Dermis blood vessel endothelial cell (primary cell): ENCODE measurements at regions not wholly inside any gene's neighbourhood (a gene's known extent, or its start where the extent isn't known, plus 50 kb on each side); places are given as distances from the start of the nearest gene placed in this dataset.
A peak's percentile ranks its signal among the peaks of the same experiment; 100 is the strongest.

Experiments
- DNase-seq: peaks from one replicate; pipeline ENCODE4 v3.0.0; 2010

DNA sequence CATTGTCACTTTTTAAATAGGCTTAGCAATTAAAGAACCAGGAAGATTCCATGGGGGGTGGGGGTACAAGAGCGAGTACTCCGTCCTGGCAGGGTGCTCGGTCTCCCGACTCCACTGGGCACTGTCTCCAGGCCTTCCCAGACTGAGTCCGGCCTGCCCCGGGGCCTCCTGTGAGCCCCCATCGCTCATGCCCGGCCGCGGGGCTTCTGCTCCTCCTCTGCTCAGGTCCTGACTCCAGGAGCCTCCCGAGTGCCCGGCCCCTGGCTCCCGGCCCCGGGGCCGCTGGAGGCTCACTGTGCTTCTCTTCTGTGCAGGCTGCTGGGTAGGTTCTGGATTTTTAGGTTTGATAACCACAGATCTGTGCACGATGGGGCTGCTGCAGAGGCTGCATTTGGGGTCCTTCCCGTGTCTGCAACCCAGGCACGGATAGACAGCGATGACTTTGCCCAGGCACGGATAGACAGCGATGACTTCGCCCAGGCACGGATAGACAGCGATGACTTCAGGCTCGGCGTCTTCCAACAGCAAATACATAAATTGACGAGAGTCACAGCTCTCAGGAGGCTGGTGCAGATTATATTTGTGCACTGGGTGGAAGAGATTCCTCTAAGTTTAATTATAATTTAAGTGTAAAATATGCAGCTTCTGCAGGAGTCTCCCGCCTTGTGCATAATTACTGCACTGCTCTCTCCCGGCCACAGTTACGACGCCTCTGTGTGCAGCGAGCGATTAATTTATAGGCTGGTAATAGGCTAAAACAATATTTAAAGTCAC is 74.8 kb upstream of the RXRA start:
- DNase-seq: no peak

DNA sequence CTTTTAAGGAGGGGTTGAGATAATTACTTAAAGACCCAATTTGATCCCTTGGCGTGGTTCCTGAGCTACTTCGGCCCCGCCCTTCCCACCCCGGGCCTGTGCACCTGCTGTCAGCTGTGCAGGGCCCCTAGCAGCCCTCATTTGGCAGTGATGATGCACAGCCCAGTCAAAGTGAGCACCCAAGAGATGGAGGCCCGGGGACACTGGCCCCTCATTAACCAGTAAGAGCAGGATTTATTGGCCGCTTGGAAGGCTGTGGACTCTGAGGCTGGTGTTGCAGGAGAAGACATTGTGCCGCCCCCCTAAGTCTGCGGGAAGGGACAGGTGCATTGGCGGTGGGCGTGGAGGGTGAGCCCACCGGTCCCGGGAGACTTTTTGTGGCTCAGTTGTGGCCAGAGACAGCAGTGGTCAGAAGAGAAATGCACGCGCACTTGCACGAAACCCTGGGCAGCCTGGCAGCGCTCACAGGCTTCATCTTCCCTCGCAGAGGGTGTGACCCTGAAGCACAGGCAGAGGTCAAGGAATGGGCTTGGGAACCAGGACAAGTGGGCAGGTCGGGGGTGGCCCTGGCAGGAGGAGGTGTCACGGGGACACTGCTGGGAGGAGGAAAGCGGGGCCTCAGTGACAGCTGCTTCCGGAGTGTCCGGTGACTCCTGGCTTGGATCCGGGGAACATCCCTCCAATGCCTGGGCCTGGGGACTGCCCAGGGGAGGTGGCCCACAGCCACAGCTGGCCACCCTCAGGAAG is 74.0 kb upstream of the RXRA start:
- no peak for DNase-seq

DNA sequence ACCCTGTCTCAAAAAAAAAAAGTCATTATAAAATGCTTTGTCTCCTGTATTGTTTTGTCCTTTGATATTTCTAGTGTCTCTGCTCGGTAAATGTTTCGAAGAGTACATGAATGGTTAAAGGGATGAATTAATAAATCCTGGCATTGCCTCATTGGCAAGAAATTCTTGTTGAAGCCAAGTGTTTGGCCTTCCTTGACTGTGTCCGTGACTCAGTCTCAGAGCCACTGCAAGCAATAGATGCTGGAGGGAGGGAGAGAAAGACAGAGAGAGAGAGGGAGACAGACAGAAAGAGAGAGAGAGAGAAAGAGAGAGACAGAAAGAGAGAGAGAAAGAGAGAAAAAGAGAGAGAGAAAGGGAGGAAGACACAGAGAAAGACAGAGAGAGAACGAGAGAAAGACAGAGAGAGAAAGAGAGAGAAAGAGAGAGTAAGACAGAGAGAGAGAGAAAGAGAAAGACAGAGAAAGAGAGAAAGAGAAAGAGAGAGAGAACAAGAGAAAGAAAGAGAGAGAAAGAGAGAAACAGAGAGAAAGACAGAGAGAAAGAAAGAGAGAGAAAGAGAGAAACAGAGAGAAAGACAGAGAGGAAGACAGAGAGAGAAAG is 72.5 kb upstream of the RXRA start:
- no peak for DNase-seq

DNA sequence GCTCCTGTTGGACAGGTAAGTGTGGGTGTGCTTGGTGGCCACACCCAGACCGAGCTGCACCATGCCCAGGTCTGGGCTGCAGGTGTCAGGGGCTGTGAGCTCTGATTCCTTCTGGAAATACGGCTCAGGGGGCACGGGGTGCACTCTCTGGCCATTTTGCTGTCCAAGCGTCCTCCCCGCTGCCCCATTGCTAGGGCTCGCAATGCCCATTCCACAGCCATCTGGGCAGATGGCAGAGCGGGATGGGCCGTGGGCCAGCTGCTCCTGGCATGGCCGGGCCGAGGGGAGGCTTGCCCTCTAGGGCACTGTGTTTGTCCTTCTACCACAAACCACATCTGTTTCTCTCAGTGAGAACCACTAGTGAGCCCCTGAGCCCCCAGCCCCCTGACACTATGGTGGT is 67.9 kb upstream of the RXRA start:
- no peak for DNase-seq

DNA sequence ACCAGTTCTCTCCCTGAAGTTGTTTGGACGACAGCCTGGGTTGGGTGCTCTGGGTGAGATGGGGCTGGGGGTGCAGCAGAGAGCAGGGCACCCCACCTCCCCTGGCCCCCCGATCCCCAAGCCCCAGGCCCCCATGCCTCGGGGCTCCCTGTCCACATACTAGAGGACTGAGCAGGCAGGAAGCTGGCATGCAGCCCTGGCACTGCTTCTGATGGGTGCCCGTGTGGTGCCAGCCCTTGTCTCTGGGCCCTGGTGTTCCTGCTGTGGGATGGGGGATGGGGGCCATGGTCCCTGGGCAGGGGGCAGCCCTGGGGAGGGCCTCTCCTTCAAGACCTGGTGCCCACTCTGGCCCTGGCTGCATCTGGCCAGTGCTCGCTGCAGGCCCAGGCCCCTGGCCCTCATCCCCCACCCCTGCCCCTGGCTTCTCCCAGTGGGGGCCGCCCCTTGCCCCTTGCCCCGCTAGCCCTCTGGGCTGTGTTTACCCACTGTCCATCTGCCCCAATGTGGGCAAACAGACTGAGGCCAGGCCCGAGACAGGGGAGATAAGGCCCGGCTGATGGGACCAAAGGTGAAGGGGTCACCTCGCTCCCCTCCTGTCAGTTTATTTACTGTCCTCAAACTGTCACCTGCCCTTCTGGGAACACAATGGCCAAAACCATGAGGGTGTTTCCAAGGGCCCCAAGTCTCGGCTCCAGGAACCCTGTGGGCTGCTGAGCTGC is 67.3 kb upstream of the RXRA start:
- DNase-seq: no peak

DNA sequence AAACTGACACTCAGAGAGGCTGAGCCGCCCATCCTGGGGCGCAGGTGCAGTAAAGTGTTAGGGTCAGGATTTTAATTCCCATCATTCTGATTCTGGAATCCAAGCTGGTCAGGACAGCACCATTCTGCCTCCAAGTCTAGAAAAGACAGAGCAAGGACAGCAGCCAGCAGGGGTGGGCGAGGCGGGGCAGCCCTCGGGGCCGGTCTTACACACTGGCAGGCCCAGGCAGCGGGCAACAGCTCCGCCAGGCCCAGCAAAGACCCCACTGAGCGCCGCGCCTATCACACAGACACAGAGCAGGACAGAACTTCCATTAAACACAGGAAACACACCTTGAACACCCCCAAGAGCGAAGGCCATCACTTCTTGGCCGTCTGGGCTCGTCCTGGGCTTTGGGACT is 66.5 kb upstream of the RXRA start:
- no peak for DNase-seq

DNA sequence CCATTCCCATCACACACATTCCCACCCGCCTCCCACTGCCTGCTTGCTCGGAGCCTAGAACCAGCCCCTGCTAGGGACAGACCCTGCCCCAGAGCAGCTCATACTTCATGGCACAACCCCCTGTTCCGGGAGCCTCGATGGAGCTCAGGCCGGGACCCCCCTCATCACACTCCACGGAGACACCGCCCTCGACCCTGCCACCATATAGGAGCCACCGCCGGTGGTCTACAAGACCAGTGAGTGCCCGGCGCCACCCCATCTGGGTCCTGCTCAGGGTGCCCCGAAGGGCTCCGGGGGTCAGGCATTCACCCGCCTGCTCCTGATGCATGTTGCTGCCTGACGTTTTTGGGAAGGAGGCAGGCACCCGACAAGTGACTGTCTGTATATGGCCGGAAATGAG is 65.5 kb upstream of the RXRA start:
- DNase-seq: no peak

DNA sequence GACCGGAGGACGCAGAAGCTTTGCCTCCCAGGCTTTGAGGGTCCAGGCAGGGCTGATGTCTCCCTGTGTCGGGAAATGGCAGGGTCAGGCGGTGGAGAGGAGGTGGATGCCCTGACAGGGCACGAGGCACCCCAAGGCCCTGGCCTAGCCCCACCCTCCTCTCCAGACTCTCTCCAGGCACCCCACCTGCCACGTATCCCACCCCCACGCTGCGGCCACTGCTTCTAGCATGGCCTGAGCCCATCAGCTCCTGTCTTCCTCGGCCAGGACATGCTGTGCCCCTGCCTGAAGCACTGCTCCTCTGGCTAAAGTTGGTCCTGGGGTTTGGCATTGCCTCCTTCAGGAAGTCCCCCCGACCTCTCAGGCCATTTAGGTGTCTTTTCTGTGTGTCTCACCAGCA is 64.2 kb upstream of the RXRA start:
- no peak for DNase-seq

DNA sequence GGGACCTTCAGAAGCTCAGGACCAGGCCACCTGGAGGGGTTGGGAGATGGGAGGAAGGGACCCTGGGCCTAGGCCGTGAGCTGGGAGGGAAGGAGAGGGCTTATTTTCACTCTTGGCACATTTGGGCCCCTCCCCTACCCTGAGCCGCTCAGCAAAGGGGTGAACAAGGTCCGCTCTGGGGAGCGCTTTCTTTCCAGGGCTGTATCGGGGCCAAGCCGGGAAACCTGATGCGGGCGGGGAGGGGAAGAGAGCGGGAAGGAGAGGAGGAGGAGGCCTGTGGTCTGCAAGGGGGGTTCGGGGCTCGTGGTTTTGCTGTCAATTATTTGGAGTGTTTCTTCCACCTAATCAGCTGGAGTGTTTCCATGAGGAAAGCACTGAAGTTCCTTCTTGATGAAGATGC is 62.7 kb upstream of the RXRA start:
- no peak for DNase-seq

DNA sequence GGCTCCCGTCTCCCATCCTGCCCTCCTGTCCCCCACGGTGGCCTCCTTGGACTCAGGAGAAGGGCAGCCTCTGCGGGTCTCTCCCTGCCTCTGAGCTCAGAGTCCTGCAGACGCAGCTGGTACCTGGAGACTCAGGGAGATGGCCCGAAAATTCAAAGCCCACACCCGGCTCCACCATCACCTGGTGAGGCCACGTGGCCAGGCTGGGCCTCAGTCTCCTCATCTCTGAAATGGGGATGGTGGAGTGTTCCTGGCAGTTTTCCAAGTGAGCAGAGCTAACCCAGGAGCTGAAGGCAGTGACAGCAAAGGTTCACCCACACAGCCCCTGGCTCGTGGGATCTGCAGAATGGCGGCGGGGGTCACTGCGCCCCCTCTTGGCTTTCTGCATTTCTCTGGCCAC is 62.1 kb upstream of the RXRA start:
- no peak for DNase-seq

DNA sequence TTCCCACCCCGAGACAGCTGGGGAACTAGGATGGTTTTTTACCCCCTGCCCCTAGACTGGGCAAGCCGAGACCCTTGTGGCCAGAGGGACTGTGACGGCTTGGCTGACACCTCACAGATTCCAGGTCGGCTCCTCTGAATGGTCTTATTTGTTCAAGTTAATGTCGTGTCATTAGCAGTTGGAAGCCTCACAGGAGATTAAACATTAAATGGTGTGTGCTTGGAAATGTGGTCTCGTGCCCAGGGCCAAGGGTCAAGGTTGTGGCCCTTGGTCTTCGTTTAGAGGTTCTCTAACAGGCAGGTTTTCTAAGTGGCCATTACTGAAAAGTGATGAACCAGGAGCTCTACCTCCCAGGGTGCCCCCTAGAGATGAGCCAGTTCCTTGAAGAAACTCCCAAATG is 61.2 kb upstream of the RXRA start:
- DNase-seq: no peak

DNA sequence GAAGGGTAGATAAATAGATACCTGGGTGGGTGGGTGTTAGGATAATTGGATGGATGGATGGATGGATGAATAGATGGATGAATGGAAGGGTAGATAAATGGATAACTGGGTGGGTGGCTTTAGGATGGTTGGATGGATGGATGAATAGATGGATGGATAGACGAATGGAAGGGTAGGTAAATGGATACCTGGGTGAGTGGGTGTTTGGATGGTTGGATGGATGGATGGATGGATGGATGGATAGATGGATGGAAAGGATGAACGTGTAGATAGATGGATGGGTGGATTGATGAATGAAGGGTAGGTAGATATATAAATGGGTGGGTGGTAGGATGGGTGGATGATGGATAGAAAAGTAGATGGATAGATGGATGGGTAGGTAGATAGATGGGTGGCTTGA is 59.8 kb upstream of the RXRA start:
- no peak for DNase-seq

DNA sequence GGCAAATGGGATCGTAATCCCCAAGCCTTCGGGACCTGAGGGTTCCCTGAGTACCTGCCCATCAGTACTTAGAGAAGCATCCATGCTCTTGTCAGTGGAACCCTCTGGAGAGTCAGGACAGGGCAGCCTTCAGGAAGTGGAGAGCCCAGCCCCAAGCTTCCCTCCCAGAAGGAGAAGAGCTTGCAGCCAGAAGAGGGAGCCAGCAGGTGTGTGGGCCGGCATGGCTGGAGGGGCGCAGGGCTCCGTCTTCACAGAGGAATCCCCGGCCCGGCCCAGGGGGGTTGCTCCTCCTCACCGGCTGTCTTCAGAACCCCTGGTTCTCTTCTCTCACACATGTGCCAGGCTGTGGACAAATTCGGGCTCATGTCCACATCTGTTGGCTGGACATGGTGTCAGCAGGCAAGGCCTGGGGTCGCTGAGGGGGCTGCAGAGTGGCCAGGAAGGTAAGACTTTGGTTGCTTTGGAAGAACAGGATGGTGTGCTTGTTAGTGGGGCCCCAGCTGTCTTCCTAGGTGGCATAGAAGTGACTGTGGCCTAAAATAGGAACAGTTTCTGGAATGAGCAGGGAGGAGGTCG is 58.9 kb upstream of the RXRA start:
- DNase-seq: peak; percentile 7

DNA sequence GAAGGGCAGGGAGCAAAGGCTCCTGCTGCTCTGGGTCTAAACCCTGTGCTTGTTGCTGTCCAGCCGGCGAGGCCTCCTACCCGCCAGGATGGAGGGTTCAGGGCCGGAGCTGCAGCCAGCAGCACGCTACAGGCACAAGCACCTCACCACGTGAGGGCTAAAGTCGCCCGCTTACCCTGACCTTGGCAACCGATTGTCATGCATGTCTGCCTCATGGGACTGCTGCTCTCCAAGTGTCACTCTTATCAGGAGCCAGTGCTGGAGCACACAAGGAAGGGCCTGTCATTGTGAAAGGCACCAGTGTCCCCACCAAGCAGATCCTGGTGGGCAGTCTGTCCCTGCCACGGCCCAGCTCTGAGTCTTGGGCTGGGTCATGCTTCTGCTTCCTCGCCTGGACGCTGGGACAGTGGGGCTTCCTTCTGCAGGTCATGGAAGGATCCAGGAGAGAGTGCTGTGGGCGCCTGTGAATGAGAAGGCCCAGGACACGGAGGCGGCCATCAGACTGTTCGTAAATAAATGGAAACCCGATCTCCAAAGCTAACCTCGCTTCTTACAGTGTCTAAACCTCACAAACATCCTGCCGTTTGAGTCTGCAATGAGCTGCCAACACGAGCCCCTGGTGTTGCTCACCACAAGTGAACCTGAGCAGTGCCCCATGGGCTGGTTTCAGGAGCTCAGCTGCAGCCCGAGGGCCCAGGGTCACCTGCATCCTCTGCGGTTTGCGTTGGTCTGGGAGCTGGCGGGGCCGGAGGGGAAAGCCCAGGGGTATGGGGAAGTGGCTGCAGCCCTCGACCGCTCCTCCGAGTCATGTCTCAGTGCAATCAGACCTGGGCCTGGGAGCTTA is 58.2 kb upstream of the RXRA start:
- DNase-seq: no peak

DNA sequence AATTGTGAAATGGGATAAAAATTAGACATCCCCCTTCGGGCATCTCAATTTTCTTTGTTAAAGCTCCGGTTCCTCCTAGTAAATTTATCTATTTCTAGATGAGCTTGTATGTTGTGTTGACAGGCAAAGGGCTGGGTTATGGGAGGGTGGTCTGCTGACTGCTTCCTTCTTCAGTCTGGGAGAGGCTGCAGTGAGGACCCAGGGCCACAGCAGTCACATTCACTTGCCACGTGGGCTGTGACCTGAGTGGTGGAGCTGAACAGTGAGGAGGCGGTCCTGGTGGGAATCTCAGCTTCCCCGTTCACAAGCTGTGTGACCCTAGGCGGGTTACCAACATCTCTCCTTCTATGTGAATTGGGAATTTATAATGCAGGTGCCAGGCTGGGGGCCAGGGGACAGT is 57.5 kb upstream of the RXRA start:
- DNase-seq: no peak

DNA sequence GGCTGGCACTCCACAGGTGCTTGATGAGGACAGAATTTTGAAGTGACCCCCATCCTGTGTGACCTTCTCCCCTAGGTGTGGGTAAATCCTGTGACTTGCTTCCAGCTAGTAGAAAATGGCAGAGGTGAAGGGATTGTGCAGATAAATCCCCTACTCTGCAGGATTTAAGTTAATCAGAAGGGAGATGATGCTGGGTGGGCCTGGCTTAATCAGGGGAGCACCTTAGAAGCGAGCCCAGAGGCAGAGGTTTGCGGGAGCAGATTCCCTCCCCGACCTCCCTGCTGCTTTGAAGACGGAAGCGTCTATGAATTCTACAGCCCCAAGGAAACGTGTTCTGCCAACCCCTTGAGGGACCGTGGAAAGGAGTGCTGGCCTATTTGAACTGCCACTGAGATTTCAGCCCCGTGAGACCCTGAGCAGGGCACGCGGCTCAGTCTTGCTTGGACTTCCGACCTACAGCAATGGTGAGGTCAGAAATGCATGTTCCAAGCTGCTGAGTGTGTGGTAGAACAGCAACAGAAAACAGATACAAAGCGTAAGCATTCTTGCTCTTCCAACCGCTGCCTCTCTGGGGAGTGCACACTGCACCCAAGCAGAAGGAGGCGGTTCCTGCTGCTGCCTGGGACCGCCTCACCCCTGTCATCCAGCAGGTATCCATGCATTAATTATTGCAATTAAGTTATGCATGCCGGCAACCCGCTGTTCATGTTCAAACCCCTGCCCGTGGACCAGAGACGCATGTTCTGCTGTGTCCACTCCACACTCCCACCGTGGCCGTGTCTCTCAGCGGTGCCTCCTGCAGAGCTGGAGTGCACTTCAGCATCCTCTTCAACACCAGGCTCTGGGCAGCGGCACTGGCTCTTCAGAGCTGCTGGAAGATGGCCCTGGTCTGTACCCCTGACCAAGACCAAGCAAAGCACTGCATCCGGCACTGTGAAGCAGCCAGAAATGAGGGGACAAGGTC is 54.6 kb upstream of the RXRA start:
- no peak for DNase-seq

DNA sequence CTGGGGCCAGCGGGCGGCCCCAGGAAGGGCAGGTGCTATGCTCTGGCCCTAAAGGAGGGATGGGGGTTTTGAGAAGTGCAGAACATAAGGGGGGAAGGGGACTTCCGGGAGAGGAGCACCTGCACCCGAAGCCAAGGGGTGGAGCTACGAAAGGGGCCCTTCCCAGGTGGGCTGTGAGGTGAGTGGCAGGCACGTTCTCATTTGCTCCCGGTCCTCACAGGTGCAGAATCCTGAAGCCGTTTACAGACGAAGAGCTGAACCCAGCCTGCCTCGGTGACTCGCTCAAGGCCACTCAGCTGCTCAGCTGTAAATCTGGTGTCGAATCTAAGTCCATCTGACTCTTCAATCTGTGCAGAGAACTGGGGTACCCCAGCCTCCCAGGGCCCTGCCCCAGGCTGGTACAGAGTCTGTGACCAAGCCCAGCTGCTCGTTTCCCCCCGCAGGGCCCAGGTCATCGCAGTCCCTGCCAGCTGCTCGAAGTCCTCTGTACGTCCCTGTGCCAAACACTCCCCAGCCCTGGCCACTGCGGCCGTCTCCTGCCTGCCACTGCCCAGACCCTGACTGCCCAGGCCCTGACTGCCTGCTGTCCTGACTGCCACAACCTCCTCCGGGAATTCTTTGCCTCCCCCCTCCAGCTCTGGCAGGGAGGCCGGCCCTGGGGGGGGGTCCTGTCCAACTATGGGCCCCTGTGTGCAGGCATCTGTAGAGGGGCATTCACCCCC is 53.8 kb upstream of the RXRA start:
- DNase-seq: no peak

DNA sequence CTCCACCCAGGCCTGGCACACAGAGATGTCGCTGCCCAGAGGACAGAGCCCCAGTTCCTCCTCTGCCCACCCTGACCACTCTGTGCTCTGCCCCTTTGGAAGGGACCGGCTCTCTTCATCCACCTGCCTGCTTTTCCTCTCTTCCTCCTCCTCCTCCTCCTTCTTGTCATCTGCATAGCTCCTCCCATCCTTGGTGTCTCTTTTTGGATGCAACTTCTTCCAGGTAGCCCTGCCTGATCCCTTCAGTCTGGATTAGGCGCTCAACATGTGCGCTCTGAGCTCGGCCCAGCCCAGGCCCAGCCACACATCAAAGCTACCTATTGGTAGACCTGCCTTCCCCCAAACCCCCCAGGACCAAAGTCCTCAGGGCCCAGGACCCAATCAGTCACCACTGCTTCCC is 52.6 kb upstream of the RXRA start:
- DNase-seq: no peak

DNA sequence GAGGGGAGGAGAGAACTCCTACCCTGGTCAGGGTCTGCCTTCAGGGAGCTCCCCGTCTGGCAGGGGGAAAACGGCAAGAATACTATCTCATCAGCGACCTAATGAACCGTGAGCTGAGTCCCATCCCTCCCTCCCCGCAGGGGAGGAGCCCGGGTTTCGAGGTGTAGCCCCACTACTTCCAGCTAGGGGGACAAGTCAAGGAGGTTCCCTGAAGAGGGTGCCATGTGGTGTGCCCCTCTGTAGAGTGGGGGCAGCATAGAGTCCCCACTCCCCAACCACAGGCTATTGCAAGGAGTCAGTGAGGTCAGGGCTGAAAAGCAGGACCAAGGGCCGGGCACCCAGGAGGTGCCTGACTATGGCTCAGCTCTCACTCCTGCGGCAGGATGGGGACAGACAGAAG is 50.9 kb upstream of the RXRA start:
- DNase-seq: no peak
